ENCODE measurements at regions not wholly inside any gene's neighbourhood (a gene's known extent, or its start where the extent isn't known, plus 50 kb on each side); places are given as distances from the start of the nearest gene placed in this dataset.

GRCh38 chr3:43893727-43894126 lies 203.0 kb downstream of the ABHD5 start:
- no peaks in the 10 kb centered on the region for H3K36me3 ChIP-seq (ENCODE audit: control insufficient read depth, insufficient read depth, low read length)
- ATAC-seq (ENCODE audit: low read depth in 2 of 2) (no peak), DNase-seq (no peak)
- peaks cover 53% of the 10 kb centered on the region for H3K27me3 Mint-ChIP-seq
- H3K36me3 Mint-ChIP-seq, result no peaks in the 10 kb centered on the region
- peaks cover 30% of the 10 kb centered on the region for H3K27me3 ChIP-seq (ENCODE audit: control insufficient read depth, insufficient read depth, low read length)
- H3K4me1 ChIP-seq (ENCODE audit: control insufficient read depth, insufficient read depth, low read length, poor library complexity, severe bottlenecking), result peaks cover 11% of the 10 kb centered on the region
- H3K4me3 ChIP-seq (ENCODE audit: low read depth, low read length), result no peak overlapping the region
- peaks cover 0 to 6% (median 0%) of the 10 kb centered on the region in 7 donors for H3K9me3 Mint-ChIP-seq
- no peaks in the 10 kb centered on the region for H3K9me3 ChIP-seq (ENCODE audit: control insufficient read depth in 2 of 2, low read length in 2 of 2)
- peaks cover 0 to 18% (median 6%) of the 10 kb centered on the region in 4 donors for H3K4me1 Mint-ChIP-seq
- no peak overlapping the region for H3K27ac ChIP-seq (ENCODE audit: insufficient read depth, low read length, poor library complexity, severe bottlenecking)
- no peak overlapping the region for H3K27ac Mint-ChIP-seq
- peak overlapping the region in 3 of 4 donors; percentile 69 to 84 (median 71) for H3K4me3 Mint-ChIP-seq

- peaks cover 0 to 18% (median 6%) of the 10 kb centered on the region in 4 donors for H3K4me1 Mint-ChIP-seq
These were observed 203.7 kb downstream of the ABHD5 start for GRCh38 chr3:43894176-43895049.

GRCh38 chr3:43895573-43895972 lies 204.8 kb downstream of the ABHD5 start:
- H3K9me3 Mint-ChIP-seq, result peaks cover 0 to 6% (median 0%) of the 10 kb centered on the region in 7 donors
- H3K4me3 ChIP-seq (ENCODE audit: low read depth, low read length), result no peak overlapping the region

More at GRCh38 chr3:43894176-43895049, 203.7 kb downstream of the ABHD5 start:
- Mint-ChIP-seq H3K4me3 (peak overlapping the region in 2 of 4 donors; percentile 69), H3K27ac (no peak overlapping the region), H3K36me3 (no peaks in the 10 kb centered on the region), H3K9me3 (peaks cover 0 to 6% (median 0%) of the 10 kb centered on the region in 7 donors), H3K27me3 (peaks cover 53% of the 10 kb centered on the region)
- Histone ChIP-seq H3K4me3 (ENCODE audit: low read depth, low read length) (peak overlapping the region; percentile 37), H3K27ac (ENCODE audit: insufficient read depth, low read length, poor library complexity, severe bottlenecking) (no peak overlapping the region), H3K4me1 (ENCODE audit: control insufficient read depth, insufficient read depth, low read length, poor library complexity, severe bottlenecking) (peaks cover 11% of the 10 kb centered on the region), H3K36me3 (ENCODE audit: control insufficient read depth, insufficient read depth, low read length) (no peaks in the 10 kb centered on the region), H3K9me3 (ENCODE audit: control insufficient read depth in 2 of 2, low read length in 2 of 2) (no peaks in the 10 kb centered on the region), H3K27me3 (ENCODE audit: control insufficient read depth, insufficient read depth, low read length) (peaks cover 30% of the 10 kb centered on the region)
- peak; percentile 39 to 45 for ATAC-seq (ENCODE audit: low read depth in 2 of 2)
- peak in 1 of 3 donors; percentile 52 for DNase-seq

GRCh38 chr3:43902415-43902814 lies 211.7 kb downstream of the ABHD5 start:
- Histone ChIP-seq H3K27ac (ENCODE audit: insufficient read depth, low read length, poor library complexity, severe bottlenecking) (no peak overlapping the region), H3K9me3 (ENCODE audit: control insufficient read depth in 2 of 2, low read length in 2 of 2) (no peaks in the 10 kb centered on the region), H3K36me3 (ENCODE audit: control insufficient read depth, insufficient read depth, low read length) (no peaks in the 10 kb centered on the region), H3K27me3 (ENCODE audit: control insufficient read depth, insufficient read depth, low read length) (peaks cover 2% of the 10 kb centered on the region), H3K4me1 (ENCODE audit: control insufficient read depth, insufficient read depth, low read length, poor library complexity, severe bottlenecking) (no peaks in the 10 kb centered on the region), H3K4me3 (ENCODE audit: low read depth, low read length) (no peak overlapping the region)
- peaks cover 38% of the 10 kb centered on the region for H3K27me3 Mint-ChIP-seq
- no peaks in the 10 kb centered on the region for H3K4me1 Mint-ChIP-seq
- H3K4me3 Mint-ChIP-seq, result no peak overlapping the region
- H3K36me3 Mint-ChIP-seq, result no peaks in the 10 kb centered on the region
- DNase-seq (no peak), ATAC-seq (ENCODE audit: low read depth in 2 of 2) (no peak)
- peaks cover 0 to 6% (median 0%) of the 10 kb centered on the region in 7 donors for H3K9me3 Mint-ChIP-seq
- no peak overlapping the region for H3K27ac Mint-ChIP-seq

More at GRCh38 chr3:43895573-43895972, 204.8 kb downstream of the ABHD5 start:
- Histone ChIP-seq H3K36me3 (ENCODE audit: control insufficient read depth, insufficient read depth, low read length) (no peaks in the 10 kb centered on the region), H3K4me1 (ENCODE audit: control insufficient read depth, insufficient read depth, low read length, poor library complexity, severe bottlenecking) (peaks cover 11% of the 10 kb centered on the region), H3K27me3 (ENCODE audit: control insufficient read depth, insufficient read depth, low read length) (peaks cover 25% of the 10 kb centered on the region), H3K27ac (ENCODE audit: insufficient read depth, low read length, poor library complexity, severe bottlenecking) (no peak overlapping the region), H3K9me3 (ENCODE audit: control insufficient read depth in 2 of 2, low read length in 2 of 2) (no peaks in the 10 kb centered on the region)
- Mint-ChIP-seq H3K4me3 (peak overlapping the region in 1 of 4 donors; percentile 77), H3K36me3 (no peaks in the 10 kb centered on the region), H3K4me1 (peaks cover 0 to 18% (median 6%) of the 10 kb centered on the region in 4 donors), H3K27me3 (peaks cover 61% of the 10 kb centered on the region), H3K27ac (no peak overlapping the region)
- ATAC-seq (ENCODE audit: low read depth in 2 of 2) (no peak), DNase-seq (no peak)

GRCh38 chr3:43905157-43905556 lies 214.4 kb downstream of the ABHD5 start:
- Histone ChIP-seq H3K9me3 (ENCODE audit: control insufficient read depth in 2 of 2, low read length in 2 of 2) (no peaks in the 10 kb centered on the region), H3K27me3 (ENCODE audit: control insufficient read depth, insufficient read depth, low read length) (peaks cover 2% of the 10 kb centered on the region), H3K4me1 (ENCODE audit: control insufficient read depth, insufficient read depth, low read length, poor library complexity, severe bottlenecking) (no peaks in the 10 kb centered on the region), H3K27ac (ENCODE audit: insufficient read depth, low read length, poor library complexity, severe bottlenecking) (no peak overlapping the region), H3K4me3 (ENCODE audit: low read depth, low read length) (no peak overlapping the region), H3K36me3 (ENCODE audit: control insufficient read depth, insufficient read depth, low read length) (no peaks in the 10 kb centered on the region)
- Mint-ChIP-seq H3K36me3 (no peaks in the 10 kb centered on the region), H3K4me1 (no peaks in the 10 kb centered on the region), H3K4me3 (no peak overlapping the region), H3K9me3 (peaks cover 0 to 1% (median 0%) of the 10 kb centered on the region in 7 donors), H3K27ac (no peak overlapping the region), H3K27me3 (peaks cover 33% of the 10 kb centered on the region)
- DNase-seq (no peak), ATAC-seq (ENCODE audit: low read depth in 2 of 2) (no peak)

GRCh38 chr3:43906849-43907507 lies 216.2 kb downstream of the ABHD5 start:
- DNase-seq, result no peak
- H3K36me3 Mint-ChIP-seq, result no peaks in the 10 kb centered on the region
- peaks cover 2% of the 10 kb centered on the region for H3K27me3 ChIP-seq (ENCODE audit: control insufficient read depth, insufficient read depth, low read length)
- no peak for ATAC-seq (ENCODE audit: low read depth in 2 of 2)
- no peak overlapping the region for H3K27ac ChIP-seq (ENCODE audit: insufficient read depth, low read length, poor library complexity, severe bottlenecking)
- H3K4me3 ChIP-seq (ENCODE audit: low read depth, low read length), result no peak overlapping the region
- peaks cover 25% of the 10 kb centered on the region for H3K27me3 Mint-ChIP-seq
- H3K4me1 Mint-ChIP-seq, result no peaks in the 10 kb centered on the region
- no peak overlapping the region for H3K4me3 Mint-ChIP-seq
- H3K4me1 ChIP-seq (ENCODE audit: control insufficient read depth, insufficient read depth, low read length, poor library complexity, severe bottlenecking), result no peaks in the 10 kb centered on the region
- peak overlapping the region in 1 of 3 donors; percentile 74 for H3K27ac Mint-ChIP-seq
- H3K36me3 ChIP-seq (ENCODE audit: control insufficient read depth, insufficient read depth, low read length), result no peaks in the 10 kb centered on the region
- peaks cover 0 to 1% (median 0%) of the 10 kb centered on the region in 7 donors for H3K9me3 Mint-ChIP-seq
- no peaks in the 10 kb centered on the region for H3K9me3 ChIP-seq (ENCODE audit: control insufficient read depth in 2 of 2, low read length in 2 of 2)

GRCh38 chr3:43907508-43907858 lies 216.7 kb downstream of the ABHD5 start:
- Mint-ChIP-seq H3K9me3 (peaks cover 0 to 1% (median 0%) of the 10 kb centered on the region in 7 donors), H3K27ac (no peak overlapping the region), H3K4me1 (no peaks in the 10 kb centered on the region), H3K4me3 (no peak overlapping the region), H3K36me3 (no peaks in the 10 kb centered on the region), H3K27me3 (peaks cover 25% of the 10 kb centered on the region)
- H3K9me3 ChIP-seq (ENCODE audit: control insufficient read depth in 2 of 2, low read length in 2 of 2), result no peaks in the 10 kb centered on the region
- no peaks in the 10 kb centered on the region for H3K4me1 ChIP-seq (ENCODE audit: control insufficient read depth, insufficient read depth, low read length, poor library complexity, severe bottlenecking)
- H3K36me3 ChIP-seq (ENCODE audit: control insufficient read depth, insufficient read depth, low read length), result no peaks in the 10 kb centered on the region
- H3K27me3 ChIP-seq (ENCODE audit: control insufficient read depth, insufficient read depth, low read length), result peaks cover 2% of the 10 kb centered on the region
- H3K27ac ChIP-seq (ENCODE audit: insufficient read depth, low read length, poor library complexity, severe bottlenecking), result no peak overlapping the region
- H3K4me3 ChIP-seq (ENCODE audit: low read depth, low read length), result no peak overlapping the region
- ATAC-seq (ENCODE audit: low read depth in 2 of 2), result no peak
- no peak for DNase-seq

Measured in CD4-positive, CD25-positive, alpha-beta regulatory T cell (primary cell).